ENCODE measurements at regions not wholly inside any gene's neighbourhood (a gene's known extent, or its start where the extent isn't known, plus 50 kb on each side); places are given as distances from the start of the nearest gene placed in this dataset.
"Not testable (repeated sequence)": the region's sequence is repeated elsewhere in the genome, so short reads cannot be mapped to it uniquely, and the experiment has no call there.

DNA sequence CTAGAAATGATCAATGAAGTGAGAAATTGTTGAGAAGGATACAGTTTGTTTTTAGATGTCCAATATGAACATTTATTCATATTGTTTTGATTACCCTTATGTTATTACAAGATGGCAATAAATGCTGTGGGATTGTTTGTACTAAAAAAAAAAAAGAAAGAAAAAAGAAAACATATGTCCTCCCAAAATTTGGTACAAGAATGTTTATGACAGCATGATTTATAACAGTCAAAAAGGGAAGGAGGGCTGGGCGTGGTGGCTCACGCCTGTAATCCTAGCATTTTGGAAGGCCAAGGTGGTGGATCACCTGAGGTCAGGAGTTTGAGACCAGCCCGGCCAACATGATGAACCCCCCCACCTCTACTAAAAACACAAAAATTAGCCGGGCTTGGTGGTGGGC is 78.5 kb upstream of the ID2 start:
- not testable (repeated sequence) for H3K27me3 ChIP-seq (ENCODE audit: control insufficient read depth, insufficient read depth, low read length); H3K4me3 ChIP-seq (ENCODE audit: low read depth, low read length); H3K4me1 Mint-ChIP-seq; H3K27ac ChIP-seq (ENCODE audit: insufficient read depth, low read length, poor library complexity, severe bottlenecking); H3K36me3 ChIP-seq (ENCODE audit: control insufficient read depth, insufficient read depth, low read length); H3K36me3 Mint-ChIP-seq; H3K9me3 Mint-ChIP-seq; DNase-seq; H3K4me3 Mint-ChIP-seq; H3K4me1 ChIP-seq (ENCODE audit: control insufficient read depth, insufficient read depth, low read length, poor library complexity, severe bottlenecking); H3K27me3 Mint-ChIP-seq; ATAC-seq (ENCODE audit: low read depth in 2 of 2); H3K9me3 ChIP-seq (ENCODE audit: control insufficient read depth in 2 of 2, low read length in 2 of 2)
- H3K27ac Mint-ChIP-seq: peak overlapping the region in 1 of 3 donors; percentile 67

GRCh38 chr2:8604262-8604661 is 77.6 kb upstream of the ID2 start:
- Mint-ChIP-seq H3K27ac (no peak overlapping the region), H3K4me1 (peaks cover 0 to 10% (median 3%) of the 10 kb centered on the region in 4 donors), H3K27me3 (peaks cover 6% of the 10 kb centered on the region), H3K4me3 (no peak overlapping the region), H3K9me3 (peaks cover 0 to 1% (median 0%) of the 10 kb centered on the region in 7 donors), H3K36me3 (no peaks in the 10 kb centered on the region)
- no peak for DNase-seq
- Histone ChIP-seq H3K4me1 (ENCODE audit: control insufficient read depth, insufficient read depth, low read length, poor library complexity, severe bottlenecking) (no peaks in the 10 kb centered on the region), H3K27me3 (ENCODE audit: control insufficient read depth, insufficient read depth, low read length) (no peaks in the 10 kb centered on the region), H3K4me3 (ENCODE audit: low read depth, low read length) (no peak overlapping the region), H3K27ac (ENCODE audit: insufficient read depth, low read length, poor library complexity, severe bottlenecking) (no peak overlapping the region), H3K9me3 (ENCODE audit: control insufficient read depth in 2 of 2, low read length in 2 of 2) (no peaks in the 10 kb centered on the region), H3K36me3 (ENCODE audit: control insufficient read depth, insufficient read depth, low read length) (no peaks in the 10 kb centered on the region)
- ATAC-seq (ENCODE audit: low read depth in 2 of 2): no peak

DNA sequence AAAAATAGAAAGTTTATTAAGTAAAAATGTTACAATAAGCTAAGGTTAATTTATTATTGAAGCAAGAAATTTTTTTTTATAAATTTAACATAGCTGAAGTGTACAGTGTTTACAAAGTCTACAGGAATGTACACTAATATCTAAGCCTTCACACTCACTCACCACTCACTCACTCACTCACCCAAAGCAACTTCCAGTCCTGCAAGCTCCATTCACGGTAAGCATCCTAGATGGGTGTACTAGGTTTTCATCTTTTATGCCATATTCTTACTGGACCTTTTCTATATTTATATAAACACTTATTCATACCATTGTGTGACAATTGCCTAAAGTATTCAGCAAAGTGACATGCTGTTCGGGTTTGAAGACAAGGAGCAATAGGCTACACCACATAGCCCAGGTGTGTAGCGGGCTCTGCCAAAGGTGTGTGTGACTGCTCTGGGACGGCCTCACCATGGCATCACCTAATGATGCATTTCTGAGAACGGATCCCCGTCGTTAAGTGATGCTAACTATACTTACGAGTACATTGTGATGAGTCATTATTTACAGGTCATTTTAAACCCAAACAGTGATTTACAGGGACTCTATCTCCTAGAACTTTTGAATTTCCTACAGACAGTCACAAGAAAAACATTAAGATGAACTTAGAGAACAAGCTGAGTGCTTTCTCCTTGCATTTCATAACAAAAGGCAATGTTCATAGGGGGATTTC is 76.3 kb upstream of the ID2 start:
- Histone ChIP-seq H3K9me3 (ENCODE audit: control insufficient read depth in 2 of 2, low read length in 2 of 2) (no peaks in the 10 kb centered on the region), H3K4me1 (ENCODE audit: control insufficient read depth, insufficient read depth, low read length, poor library complexity, severe bottlenecking) (no peaks in the 10 kb centered on the region), H3K36me3 (ENCODE audit: control insufficient read depth, insufficient read depth, low read length) (no peaks in the 10 kb centered on the region), H3K27me3 (ENCODE audit: control insufficient read depth, insufficient read depth, low read length) (no peaks in the 10 kb centered on the region), H3K27ac (ENCODE audit: insufficient read depth, low read length, poor library complexity, severe bottlenecking) (no peak overlapping the region), H3K4me3 (ENCODE audit: low read depth, low read length) (no peak overlapping the region)
- peaks cover 0 to 10% (median 3%) of the 10 kb centered on the region in 4 donors for H3K4me1 Mint-ChIP-seq
- DNase-seq (no peak), ATAC-seq (ENCODE audit: low read depth in 2 of 2) (no peak)
- no peak overlapping the region for H3K4me3 Mint-ChIP-seq
- peak overlapping the region in 1 of 3 donors; percentile 3 for H3K27ac Mint-ChIP-seq
- peaks cover 12% of the 10 kb centered on the region for H3K27me3 Mint-ChIP-seq
- H3K9me3 Mint-ChIP-seq: peaks cover 0 to 5% (median 0%) of the 10 kb centered on the region in 7 donors
- no peaks in the 10 kb centered on the region for H3K36me3 Mint-ChIP-seq

DNA sequence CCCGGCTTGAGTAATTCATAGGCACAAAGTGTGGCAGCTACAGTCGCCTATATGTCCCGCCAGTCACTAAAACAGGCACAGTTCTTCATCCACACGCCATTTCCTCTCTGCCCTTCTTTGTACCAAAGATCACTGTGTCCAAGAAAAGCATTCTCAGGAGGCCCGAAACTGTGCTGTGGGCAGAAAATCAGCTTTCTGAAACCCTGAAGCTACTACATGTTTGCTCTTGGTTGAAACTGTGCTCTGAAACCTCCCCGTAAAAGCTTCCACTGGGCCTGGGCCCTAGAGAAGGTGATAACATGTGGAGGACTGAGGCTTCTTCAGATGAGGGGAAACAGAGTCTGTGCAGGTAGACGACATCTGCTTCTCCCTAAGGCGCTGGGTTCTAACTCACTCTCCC is 75.6 kb upstream of the ID2 start:
- Mint-ChIP-seq H3K27ac (peak overlapping the region in 1 of 3 donors; percentile 3), H3K4me1 (peaks cover 0 to 10% (median 3%) of the 10 kb centered on the region in 4 donors), H3K27me3 (peaks cover 7% of the 10 kb centered on the region), H3K9me3 (peaks cover 0 to 11% (median 0%) of the 10 kb centered on the region in 7 donors), H3K36me3 (no peaks in the 10 kb centered on the region), H3K4me3 (no peak overlapping the region)
- no peak for ATAC-seq (ENCODE audit: low read depth in 2 of 2)
- Histone ChIP-seq H3K36me3 (ENCODE audit: control insufficient read depth, insufficient read depth, low read length) (no peaks in the 10 kb centered on the region), H3K27me3 (ENCODE audit: control insufficient read depth, insufficient read depth, low read length) (no peaks in the 10 kb centered on the region), H3K27ac (ENCODE audit: insufficient read depth, low read length, poor library complexity, severe bottlenecking) (no peak overlapping the region), H3K4me1 (ENCODE audit: control insufficient read depth, insufficient read depth, low read length, poor library complexity, severe bottlenecking) (no peaks in the 10 kb centered on the region), H3K4me3 (ENCODE audit: low read depth, low read length) (no peak overlapping the region), H3K9me3 (ENCODE audit: control insufficient read depth in 2 of 2, low read length in 2 of 2) (no peaks in the 10 kb centered on the region)
- DNase-seq: no peak

GRCh38 chr2:8606649-8607550 is 75.0 kb upstream of the ID2 start:
- Histone ChIP-seq H3K9me3 (ENCODE audit: control insufficient read depth in 2 of 2, low read length in 2 of 2) (no peaks in the 10 kb centered on the region), H3K36me3 (ENCODE audit: control insufficient read depth, insufficient read depth, low read length) (no peaks in the 10 kb centered on the region), H3K27me3 (ENCODE audit: control insufficient read depth, insufficient read depth, low read length) (no peaks in the 10 kb centered on the region), H3K4me3 (ENCODE audit: low read depth, low read length) (no peak overlapping the region), H3K27ac (ENCODE audit: insufficient read depth, low read length, poor library complexity, severe bottlenecking) (no peak overlapping the region), H3K4me1 (ENCODE audit: control insufficient read depth, insufficient read depth, low read length, poor library complexity, severe bottlenecking) (no peaks in the 10 kb centered on the region)
- Mint-ChIP-seq H3K4me3 (no peak overlapping the region), H3K9me3 (peaks cover 0 to 11% (median 0%) of the 10 kb centered on the region in 7 donors), H3K27me3 (peaks cover 6% of the 10 kb centered on the region), H3K4me1 (peaks cover 0 to 10% (median 3%) of the 10 kb centered on the region in 4 donors), H3K36me3 (no peaks in the 10 kb centered on the region), H3K27ac (no peak overlapping the region)
- DNase-seq (no peak), ATAC-seq (ENCODE audit: low read depth in 2 of 2) (no peak)

GRCh38 chr2:8607606-8608005 is 74.2 kb upstream of the ID2 start:
- Mint-ChIP-seq H3K4me1 (peaks cover 0 to 10% (median 3%) of the 10 kb centered on the region in 4 donors), H3K27me3 (peaks cover 6% of the 10 kb centered on the region), H3K9me3 (peaks cover 0 to 11% (median 0%) of the 10 kb centered on the region in 7 donors), H3K27ac (no peak overlapping the region), H3K36me3 (no peaks in the 10 kb centered on the region), H3K4me3 (no peak overlapping the region)
- H3K27ac ChIP-seq (ENCODE audit: insufficient read depth, low read length, poor library complexity, severe bottlenecking): no peak overlapping the region
- H3K9me3 ChIP-seq (ENCODE audit: control insufficient read depth in 2 of 2, low read length in 2 of 2): no peaks in the 10 kb centered on the region
- no peaks in the 10 kb centered on the region for H3K27me3 ChIP-seq (ENCODE audit: control insufficient read depth, insufficient read depth, low read length)
- no peak for ATAC-seq (ENCODE audit: low read depth in 2 of 2)
- H3K4me1 ChIP-seq (ENCODE audit: control insufficient read depth, insufficient read depth, low read length, poor library complexity, severe bottlenecking): no peaks in the 10 kb centered on the region
- H3K4me3 ChIP-seq (ENCODE audit: low read depth, low read length): no peak overlapping the region
- DNase-seq: no peak
- H3K36me3 ChIP-seq (ENCODE audit: control insufficient read depth, insufficient read depth, low read length): no peaks in the 10 kb centered on the region

DNA sequence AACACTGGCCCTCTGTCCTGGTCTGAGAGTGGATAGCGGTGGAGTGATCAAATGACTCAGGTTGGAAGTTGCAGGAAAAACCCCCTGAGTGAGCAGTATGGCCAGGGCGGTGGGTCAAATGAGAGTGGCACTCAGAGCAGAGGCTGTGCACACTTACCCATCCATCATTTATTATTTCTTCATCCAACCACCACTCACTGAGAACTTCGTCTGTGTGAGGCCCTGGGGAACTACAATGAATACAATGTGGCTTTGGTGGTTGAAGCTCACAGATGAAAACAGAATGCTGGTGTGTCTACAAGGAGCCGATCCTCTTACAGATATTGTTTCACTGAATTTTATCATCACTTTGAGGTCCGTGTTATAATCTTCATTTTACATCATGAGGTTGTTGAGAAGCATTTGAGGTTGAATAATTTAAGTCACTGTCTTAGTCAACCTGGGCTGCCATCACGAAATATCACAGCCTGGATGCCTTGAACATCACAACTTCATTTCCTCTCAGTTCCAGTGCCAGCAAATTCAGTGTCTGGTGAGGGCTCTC is 73.4 kb upstream of the ID2 start:
- Histone ChIP-seq H3K9me3 (ENCODE audit: control insufficient read depth in 2 of 2, low read length in 2 of 2) (no peaks in the 10 kb centered on the region), H3K27me3 (ENCODE audit: control insufficient read depth, insufficient read depth, low read length) (no peaks in the 10 kb centered on the region), H3K4me3 (ENCODE audit: low read depth, low read length) (no peak overlapping the region), H3K4me1 (ENCODE audit: control insufficient read depth, insufficient read depth, low read length, poor library complexity, severe bottlenecking) (no peaks in the 10 kb centered on the region), H3K36me3 (ENCODE audit: control insufficient read depth, insufficient read depth, low read length) (no peaks in the 10 kb centered on the region), H3K27ac (ENCODE audit: insufficient read depth, low read length, poor library complexity, severe bottlenecking) (no peak overlapping the region)
- Mint-ChIP-seq H3K27ac (no peak overlapping the region), H3K4me1 (peaks cover 0 to 10% (median 3%) of the 10 kb centered on the region in 4 donors), H3K9me3 (peaks cover 0 to 11% (median 0%) of the 10 kb centered on the region in 7 donors), H3K36me3 (no peaks in the 10 kb centered on the region), H3K27me3 (peaks cover 6% of the 10 kb centered on the region), H3K4me3 (no peak overlapping the region)
- DNase-seq (peak in 1 of 3 donors; percentile 24), ATAC-seq (ENCODE audit: low read depth in 2 of 2) (peak; percentile 31 to 42)
